Activated CD4-positive, alpha-beta T cell treated with anti-CD3 and anti-CD28 coated beads for 36 hours (primary cell): ENCODE measurements at regions not wholly inside any gene's neighbourhood (a gene's known extent, or its start where the extent isn't known, plus 50 kb on each side); places are given as distances from the start of the nearest gene placed in this dataset.
"Not testable (repeated sequence)": the region's sequence is repeated elsewhere in the genome, so short reads cannot be mapped to it uniquely, and the experiment has no call there.

Experiments
- ATAC-seq: fragments of 200-7000 bp; cut with Tn5 transposase; one replicate; pipeline ENCODE4 v1.10.0; 2021; ENCODE audit warnings: mild to moderate bottlenecking, moderate library complexity
- CTCF ChIA-PET: fragments of 350-600 bp; sonication (Branson Sonifier 250); formaldehyde crosslinking; loops from one replicate; lab custom pipeline; 2021; ENCODE audit warnings: antibody characterized with exemption; lab: Charles Lee
- POLR2A ChIA-PET: fragments of 350-600 bp; sonication (Branson Sonifier 250); formaldehyde crosslinking; loops from one replicate; lab custom pipeline; 2021; ENCODE audit warnings: antibody characterized with exemption, inconsistent platforms; lab: Charles Lee
- DNase-seq: peaks from one replicate; pipeline ENCODE4 v3.0.0-alpha.2; 2020
- H3K27ac Mint-ChIP-seq: one replicate; pipeline ENCODE4 v1.8.0; 2021; ENCODE audit warnings: mixed read lengths
- H3K27me3 Mint-ChIP-seq: one replicate; pipeline ENCODE4 v1.8.0; 2021; ENCODE audit warnings: mixed read lengths
- H3K36me3 Mint-ChIP-seq: one replicate; pipeline ENCODE4 v1.8.0; 2021; ENCODE audit warnings: low read depth, mixed read lengths
- H3K4me1 Mint-ChIP-seq: one replicate; pipeline ENCODE4 v1.8.0; 2021; ENCODE audit warnings: mixed read lengths
- H3K4me3 Mint-ChIP-seq: one replicate; pipeline ENCODE4 v1.8.0; 2021; ENCODE audit warnings: mild to moderate bottlenecking, moderate library complexity, mixed read lengths
- H3K9me3 Mint-ChIP-seq: one replicate; pipeline ENCODE4 v1.8.0; 2021; ENCODE audit warnings: low read depth, mixed read lengths
- intact Hi-C, 2 experiments: fragments of 100-400 bp; cut with DNase I in 1 of 2; cut with micrococcal nuclease in 1 of 2; formaldehyde crosslinking; loops; one replicate each; pipeline versions ENCODE4 v1.14.2 to v1.15.1; 2022 to 2024; cut with DNase I, micrococcal nuclease

GRCh38 chr6:82555801-82556200, 192.2 kb downstream of the TPBG start:
- ChIA-PET POLR2A (no interaction called here), CTCF (no interaction called here)
- ATAC-seq = no peak
- intact Hi-C loops = no loop called here
- H3K9me3 Mint-ChIP-seq = peaks cover 4% of the 10 kb centered on the region
- H3K36me3 Mint-ChIP-seq = no peaks in the 10 kb centered on the region
- peaks cover 2% of the 10 kb centered on the region for H3K27me3 Mint-ChIP-seq
- DNase-seq = no peak
- no peak overlapping the region for H3K27ac Mint-ChIP-seq
- H3K4me3 Mint-ChIP-seq = no peak overlapping the region
- no peaks in the 10 kb centered on the region for H3K4me1 Mint-ChIP-seq

- ATAC-seq, H3K4me1 Mint-ChIP-seq, H3K27me3 Mint-ChIP-seq, POLR2A ChIA-PET, DNase-seq, intact Hi-C loops, H3K9me3 Mint-ChIP-seq, H3K4me3 Mint-ChIP-seq, H3K27ac Mint-ChIP-seq, H3K36me3 Mint-ChIP-seq, CTCF ChIA-PET: not testable (repeated sequence)
Observed at GRCh38 chr6:82558531-82558930, 194.9 kb downstream of the TPBG start.

- no peaks in the 10 kb centered on the region for H3K4me1 Mint-ChIP-seq
- intact Hi-C loops = no loop called here
- H3K27ac Mint-ChIP-seq = no peak overlapping the region
- H3K4me3 Mint-ChIP-seq = no peak overlapping the region
- no peak for DNase-seq
- no peaks in the 10 kb centered on the region for H3K9me3 Mint-ChIP-seq
- ChIA-PET CTCF (no interaction called here), POLR2A (no interaction called here)
- no peaks in the 10 kb centered on the region for H3K36me3 Mint-ChIP-seq
- no peak for ATAC-seq
- H3K27me3 Mint-ChIP-seq = no peaks in the 10 kb centered on the region
Observed at GRCh38 chr6:82567621-82568020, 204.0 kb downstream of the TPBG start.

GRCh38 chr6:82568290-82568993, 204.8 kb downstream of the TPBG start:
- no peaks in the 10 kb centered on the region for H3K36me3 Mint-ChIP-seq
- POLR2A ChIA-PET = no interaction called here
- no peaks in the 10 kb centered on the region for H3K4me1 Mint-ChIP-seq
- no peak overlapping the region for H3K27ac Mint-ChIP-seq
- H3K27me3 Mint-ChIP-seq = no peaks in the 10 kb centered on the region
- H3K9me3 Mint-ChIP-seq = no peaks in the 10 kb centered on the region
- no peak overlapping the region for H3K4me3 Mint-ChIP-seq
- intact Hi-C loops = no loop called here
- ATAC-seq (no peak), DNase-seq (no peak)
- CTCF ChIA-PET = no interaction called here

GRCh38 chr6:82569022-82569421, 205.4 kb downstream of the TPBG start:
- Mint-ChIP-seq H3K27me3 (no peaks in the 10 kb centered on the region), H3K9me3 (no peaks in the 10 kb centered on the region), H3K4me3 (no peak overlapping the region), H3K36me3 (no peaks in the 10 kb centered on the region), H3K27ac (no peak overlapping the region), H3K4me1 (no peaks in the 10 kb centered on the region)
- ATAC-seq = no peak
- intact Hi-C loops = no loop called here
- CTCF ChIA-PET = no interaction called here
- DNase-seq = no peak
- POLR2A ChIA-PET = no interaction called here

GRCh38 chr6:82570083-82570482, 206.5 kb downstream of the TPBG start:
- H3K27me3 Mint-ChIP-seq = no peaks in the 10 kb centered on the region
- CTCF ChIA-PET = no interaction called here
- no peaks in the 10 kb centered on the region for H3K4me1 Mint-ChIP-seq
- POLR2A ChIA-PET = no interaction called here
- no peaks in the 10 kb centered on the region for H3K36me3 Mint-ChIP-seq
- H3K27ac Mint-ChIP-seq = no peak overlapping the region
- no peak for DNase-seq
- intact Hi-C loops = no loop called here
- H3K4me3 Mint-ChIP-seq = no peak overlapping the region
- ATAC-seq = no peak
- no peaks in the 10 kb centered on the region for H3K9me3 Mint-ChIP-seq

GRCh38 chr6:82571455-82571854, 207.8 kb downstream of the TPBG start:
- intact Hi-C loops = no loop called here
- ChIA-PET POLR2A (no interaction called here), CTCF (interaction anchor here (0.6 kb wide), 1 partner anchor 615 kb away, joined by 3 read pairs; no protein-coding TSS in a partner anchor)
- H3K27ac Mint-ChIP-seq = no peak overlapping the region
- H3K9me3 Mint-ChIP-seq = peaks cover 6% of the 10 kb centered on the region
- ATAC-seq = no peak
- H3K4me3 Mint-ChIP-seq = no peak overlapping the region
- H3K36me3 Mint-ChIP-seq = no peaks in the 10 kb centered on the region
- H3K4me1 Mint-ChIP-seq = no peaks in the 10 kb centered on the region
- no peak for DNase-seq
- H3K27me3 Mint-ChIP-seq = no peaks in the 10 kb centered on the region

- no peaks in the 10 kb centered on the region for H3K4me1 Mint-ChIP-seq
- intact Hi-C loops = no loop called here
- DNase-seq (no peak), ATAC-seq (no peak)
- no peak overlapping the region for H3K27ac Mint-ChIP-seq
- no peaks in the 10 kb centered on the region for H3K36me3 Mint-ChIP-seq
- CTCF ChIA-PET = no interaction called here
- H3K27me3 Mint-ChIP-seq = no peaks in the 10 kb centered on the region
- POLR2A ChIA-PET = no interaction called here
- H3K9me3 Mint-ChIP-seq = peaks cover 6% of the 10 kb centered on the region
- H3K4me3 Mint-ChIP-seq = no peak overlapping the region
Observed at GRCh38 chr6:82573254-82573972, 209.8 kb downstream of the TPBG start.

- Mint-ChIP-seq H3K27ac (no peak overlapping the region), H3K27me3 (no peaks in the 10 kb centered on the region), H3K4me3 (no peak overlapping the region), H3K9me3 (peaks cover 6% of the 10 kb centered on the region), H3K36me3 (no peaks in the 10 kb centered on the region), H3K4me1 (no peaks in the 10 kb centered on the region)
- ATAC-seq (no peak), DNase-seq (no peak)
- intact Hi-C loops = no loop called here
- ChIA-PET POLR2A (no interaction called here), CTCF (no interaction called here)
Observed at GRCh38 chr6:82576284-82576683, 212.7 kb downstream of the TPBG start.

- no peak for DNase-seq
Observed at GRCh38 chr6:82584194-82584695, 220.6 kb downstream of the TPBG start.

GRCh38 chr6:82584856-82585255, 221.2 kb downstream of the TPBG start:
- Mint-ChIP-seq H3K4me1 (no peaks in the 10 kb centered on the region), H3K27ac (no peak overlapping the region), H3K27me3 (peaks cover 3% of the 10 kb centered on the region), H3K9me3 (no peaks in the 10 kb centered on the region), H3K4me3 (no peak overlapping the region), H3K36me3 (no peaks in the 10 kb centered on the region)
- CTCF ChIA-PET = no interaction called here
- POLR2A ChIA-PET = no interaction called here
- DNase-seq (no peak), ATAC-seq (no peak)
- intact Hi-C loops = no loop called here

More at GRCh38 chr6:82584194-82584695, 220.6 kb downstream of the TPBG start:
- H3K9me3 Mint-ChIP-seq = no peaks in the 10 kb centered on the region
- CTCF ChIA-PET = no interaction called here
- intact Hi-C loops = no loop called here
- H3K27me3 Mint-ChIP-seq = peaks cover 3% of the 10 kb centered on the region
- POLR2A ChIA-PET = no interaction called here
- no peaks in the 10 kb centered on the region for H3K36me3 Mint-ChIP-seq
- H3K4me1 Mint-ChIP-seq = no peaks in the 10 kb centered on the region
- H3K27ac Mint-ChIP-seq = no peak overlapping the region
- H3K4me3 Mint-ChIP-seq = no peak overlapping the region
- no peak for ATAC-seq

- POLR2A ChIA-PET = no interaction called here
- DNase-seq (no peak), ATAC-seq (no peak)
- Mint-ChIP-seq H3K9me3 (no peaks in the 10 kb centered on the region), H3K27me3 (peaks cover 2% of the 10 kb centered on the region), H3K27ac (no peak overlapping the region), H3K4me1 (no peaks in the 10 kb centered on the region), H3K4me3 (no peak overlapping the region), H3K36me3 (no peaks in the 10 kb centered on the region)
- intact Hi-C loops = no loop called here
- CTCF ChIA-PET = no interaction called here
Observed at GRCh38 chr6:82588020-82588419, 224.4 kb downstream of the TPBG start.
